ENCODE measurements at regions not wholly inside any gene's neighbourhood (a gene's known extent, or its start where the extent isn't known, plus 50 kb on each side); places are given as distances from the start of the nearest gene placed in this dataset.
"Not testable (repeated sequence)": the region's sequence is repeated elsewhere in the genome, so short reads cannot be mapped to it uniquely, and the experiment has no call there.

- Histone ChIP-seq H3K27ac (ENCODE audit: low read depth, low read length) (no peak overlapping the region), H3K36me3 (ENCODE audit: control insufficient read depth in 2 of 3, insufficient read depth in 3 of 3, low read length in 3 of 3) (no peaks in the 10 kb centered on the region), H3K4me3 (ENCODE audit: low read length) (no peak overlapping the region), H3K9me3 (ENCODE audit: control insufficient read depth in 2 of 3, low read length in 3 of 3) (no peaks in the 10 kb centered on the region), H3K4me1 (ENCODE audit: control insufficient read depth in 2 of 2, insufficient read depth in 2 of 2, low read length in 2 of 2) (no peaks in the 10 kb centered on the region), H3K27me3 (ENCODE audit: control insufficient read depth in 2 of 2, insufficient read depth in 2 of 2, low read length in 2 of 2) (no peaks in the 10 kb centered on the region)
- ChIA-PET POLR2A (no interaction called here), CTCF (no interaction called here)
- Mint-ChIP-seq H3K9me3 (peaks cover 0 to 18% (median 5%) of the 10 kb centered on the region in 11 donors), H3K4me1 (no peaks in the 10 kb centered on the region), H3K27me3 (no peaks in the 10 kb centered on the region), H3K27ac (no peak overlapping the region), H3K4me3 (no peak overlapping the region), H3K36me3 (peaks cover 0 to 3% (median 0%) of the 10 kb centered on the region in 5 donors)
- intact Hi-C loops (cut with micrococcal nuclease) = no loop called here
- no peak for DNase-seq
- no peak for ATAC-seq
Observed at GRCh38 chr3:164351131-164351530, 727.2 kb downstream of the SI start.

GRCh38 chr3:164342206-164342605, 736.1 kb downstream of the SI start:
- intact Hi-C loops (cut with micrococcal nuclease); CTCF ChIA-PET; DNase-seq: not testable (repeated sequence)

GRCh38 chr3:164341086-164341485, 737.2 kb downstream of the SI start:
- Histone ChIP-seq H3K9me3 (ENCODE audit: control insufficient read depth in 2 of 3, low read length in 3 of 3) (no peaks in the 10 kb centered on the region), H3K36me3 (ENCODE audit: control insufficient read depth in 2 of 3, insufficient read depth in 3 of 3, low read length in 3 of 3) (no peaks in the 10 kb centered on the region), H3K27ac (ENCODE audit: low read depth, low read length) (no peak overlapping the region), H3K4me3 (ENCODE audit: low read length) (no peak overlapping the region), H3K4me1 (ENCODE audit: control insufficient read depth in 2 of 2, insufficient read depth in 2 of 2, low read length in 2 of 2) (no peaks in the 10 kb centered on the region), H3K27me3 (ENCODE audit: control insufficient read depth in 2 of 2, insufficient read depth in 2 of 2, low read length in 2 of 2) (no peaks in the 10 kb centered on the region)
- H3K4me3 Mint-ChIP-seq = no peak overlapping the region
- CTCF ChIA-PET = no interaction called here
- POLR2A ChIA-PET = no interaction called here
- intact Hi-C loops (cut with micrococcal nuclease) = no loop called here
- H3K36me3 Mint-ChIP-seq = no peaks in the 10 kb centered on the region
- DNase-seq = no peak
- no peaks in the 10 kb centered on the region for H3K27me3 Mint-ChIP-seq
- H3K4me1 Mint-ChIP-seq = no peaks in the 10 kb centered on the region
- H3K9me3 Mint-ChIP-seq = peaks cover 0 to 19% (median 9%) of the 10 kb centered on the region in 11 donors
- no peak for ATAC-seq
- H3K27ac Mint-ChIP-seq = no peak overlapping the region

More at GRCh38 chr3:164342206-164342605, 736.1 kb downstream of the SI start:
- H3K4me1 ChIP-seq (ENCODE audit: control insufficient read depth in 2 of 2, insufficient read depth in 2 of 2, low read length in 2 of 2); H3K27ac ChIP-seq (ENCODE audit: low read depth, low read length); H3K27me3 Mint-ChIP-seq; H3K36me3 ChIP-seq (ENCODE audit: control insufficient read depth in 2 of 3, insufficient read depth in 3 of 3, low read length in 3 of 3); H3K27me3 ChIP-seq (ENCODE audit: control insufficient read depth in 2 of 2, insufficient read depth in 2 of 2, low read length in 2 of 2); POLR2A ChIA-PET; H3K4me3 ChIP-seq (ENCODE audit: low read length); H3K9me3 ChIP-seq (ENCODE audit: control insufficient read depth in 2 of 3, low read length in 3 of 3); H3K4me1 Mint-ChIP-seq; ATAC-seq; H3K36me3 Mint-ChIP-seq; H3K4me3 Mint-ChIP-seq; H3K27ac Mint-ChIP-seq: not testable (repeated sequence)
- peaks cover 0 to 23% (median 8%) of the 10 kb centered on the region in 11 donors for H3K9me3 Mint-ChIP-seq

- no peaks in the 10 kb centered on the region for H3K4me1 Mint-ChIP-seq
- H3K36me3 Mint-ChIP-seq = no peaks in the 10 kb centered on the region
- H3K27ac ChIP-seq (ENCODE audit: low read depth, low read length) = no peak overlapping the region
- no peak for DNase-seq
- intact Hi-C loops (cut with micrococcal nuclease) = no loop called here
- no peaks in the 10 kb centered on the region for H3K27me3 Mint-ChIP-seq
- H3K9me3 Mint-ChIP-seq = peaks cover 0 to 20% (median 7%) of the 10 kb centered on the region in 11 donors
- no peak for ATAC-seq
- H3K4me1 ChIP-seq (ENCODE audit: control insufficient read depth in 2 of 2, insufficient read depth in 2 of 2, low read length in 2 of 2) = no peaks in the 10 kb centered on the region
- no peaks in the 10 kb centered on the region for H3K9me3 ChIP-seq (ENCODE audit: control insufficient read depth in 2 of 3, low read length in 3 of 3)
- H3K4me3 ChIP-seq (ENCODE audit: low read length) = no peak overlapping the region
- no peaks in the 10 kb centered on the region for H3K36me3 ChIP-seq (ENCODE audit: control insufficient read depth in 2 of 3, insufficient read depth in 3 of 3, low read length in 3 of 3)
- no peak overlapping the region for H3K27ac Mint-ChIP-seq
- no peaks in the 10 kb centered on the region for H3K27me3 ChIP-seq (ENCODE audit: control insufficient read depth in 2 of 2, insufficient read depth in 2 of 2, low read length in 2 of 2)
- CTCF ChIA-PET = no interaction called here
- H3K4me3 Mint-ChIP-seq = no peak overlapping the region
- POLR2A ChIA-PET = no interaction called here
Observed at GRCh38 chr3:164340273-164340672, 738.0 kb downstream of the SI start.

GRCh38 chr3:164332831-164333802, 745.2 kb downstream of the SI start:
- no peak overlapping the region for H3K27ac Mint-ChIP-seq
- H3K4me3 Mint-ChIP-seq = no peak overlapping the region
- Histone ChIP-seq H3K4me3 (ENCODE audit: low read length) (no peak overlapping the region), H3K36me3 (ENCODE audit: control insufficient read depth in 2 of 3, insufficient read depth in 3 of 3, low read length in 3 of 3) (no peaks in the 10 kb centered on the region), H3K27me3 (ENCODE audit: control insufficient read depth in 2 of 2, insufficient read depth in 2 of 2, low read length in 2 of 2) (no peaks in the 10 kb centered on the region), H3K9me3 (ENCODE audit: control insufficient read depth in 2 of 3, low read length in 3 of 3) (no peaks in the 10 kb centered on the region), H3K27ac (ENCODE audit: low read depth, low read length) (no peak overlapping the region), H3K4me1 (ENCODE audit: control insufficient read depth in 2 of 2, insufficient read depth in 2 of 2, low read length in 2 of 2) (no peaks in the 10 kb centered on the region)
- H3K27me3 Mint-ChIP-seq = no peaks in the 10 kb centered on the region
- no peaks in the 10 kb centered on the region for H3K4me1 Mint-ChIP-seq
- ChIA-PET CTCF (no interaction called here), POLR2A (no interaction called here)
- DNase-seq (no peak), ATAC-seq (no peak)
- intact Hi-C loops (cut with micrococcal nuclease) = no loop called here
- H3K9me3 Mint-ChIP-seq = peaks cover 0 to 10% (median 4%) of the 10 kb centered on the region in 11 donors
- H3K36me3 Mint-ChIP-seq = no peaks in the 10 kb centered on the region

GRCh38 chr3:164326714-164327113, 751.6 kb downstream of the SI start:
- Mint-ChIP-seq H3K27me3 (no peaks in the 10 kb centered on the region), H3K9me3 (peaks cover 0 to 6% (median 0%) of the 10 kb centered on the region in 11 donors), H3K4me3 (no peak overlapping the region), H3K27ac (no peak overlapping the region), H3K36me3 (no peaks in the 10 kb centered on the region), H3K4me1 (no peaks in the 10 kb centered on the region)
- intact Hi-C loops (cut with micrococcal nuclease) = no loop called here
- no peak overlapping the region for H3K4me3 ChIP-seq (ENCODE audit: low read length)
- no peaks in the 10 kb centered on the region for H3K4me1 ChIP-seq (ENCODE audit: control insufficient read depth in 2 of 2, insufficient read depth in 2 of 2, low read length in 2 of 2)
- ChIA-PET CTCF (no interaction called here), POLR2A (no interaction called here)
- no peak for DNase-seq
- ATAC-seq = no peak
- no peaks in the 10 kb centered on the region for H3K9me3 ChIP-seq (ENCODE audit: control insufficient read depth in 2 of 3, low read length in 3 of 3)
- H3K27ac ChIP-seq (ENCODE audit: low read depth, low read length) = no peak overlapping the region
- H3K36me3 ChIP-seq (ENCODE audit: control insufficient read depth in 2 of 3, insufficient read depth in 3 of 3, low read length in 3 of 3) = no peaks in the 10 kb centered on the region
- H3K27me3 ChIP-seq (ENCODE audit: control insufficient read depth in 2 of 2, insufficient read depth in 2 of 2, low read length in 2 of 2) = no peaks in the 10 kb centered on the region

- Mint-ChIP-seq H3K36me3 (no peaks in the 10 kb centered on the region), H3K27me3 (no peaks in the 10 kb centered on the region), H3K4me1 (no peaks in the 10 kb centered on the region), H3K27ac (no peak overlapping the region), H3K9me3 (peaks cover 0 to 4% (median 0%) of the 10 kb centered on the region in 11 donors), H3K4me3 (no peak overlapping the region)
- intact Hi-C loops (cut with micrococcal nuclease) = no loop called here
- Histone ChIP-seq H3K36me3 (ENCODE audit: control insufficient read depth in 2 of 3, insufficient read depth in 3 of 3, low read length in 3 of 3) (no peaks in the 10 kb centered on the region), H3K27me3 (ENCODE audit: control insufficient read depth in 2 of 2, insufficient read depth in 2 of 2, low read length in 2 of 2) (no peaks in the 10 kb centered on the region), H3K27ac (ENCODE audit: low read depth, low read length) (no peak overlapping the region), H3K4me1 (ENCODE audit: control insufficient read depth in 2 of 2, insufficient read depth in 2 of 2, low read length in 2 of 2) (no peaks in the 10 kb centered on the region), H3K4me3 (ENCODE audit: low read length) (no peak overlapping the region), H3K9me3 (ENCODE audit: control insufficient read depth in 2 of 3, low read length in 3 of 3) (no peaks in the 10 kb centered on the region)
- ATAC-seq = no peak
- ChIA-PET POLR2A (no interaction called here), CTCF (no interaction called here)
- DNase-seq = no peak
Observed at GRCh38 chr3:164320962-164321361, 757.3 kb downstream of the SI start.

Measured in naive thymus-derived CD4-positive, alpha-beta T cell (primary cell).